H1 (cell line): ENCODE measurements at regions not wholly inside any gene's neighbourhood (a gene's known extent, or its start where the extent isn't known, plus 50 kb on each side); places are given as distances from the start of the nearest gene placed in this dataset.

Source experiments
- CTCF ChIA-PET: fragments of 300-600 bp; sonication (Branson Sonifier 250); formaldehyde crosslinking; loops from one replicate; lab custom pipeline; 2021; ENCODE audit not compliant: partially characterized antibody; lab: Charles Lee
- POLR2A ChIA-PET: fragments of 300-600 bp; sonication (Branson Sonifier 250); formaldehyde crosslinking; loops from one replicate; lab custom pipeline; 2021; ENCODE audit warnings: inconsistent platforms; ENCODE audit not compliant: partially characterized antibody; lab: Charles Lee
- DNase-seq, 2 experiments: peaks; one replicate each; pipeline versions ENCODE4 v3.0.0 to v3.0.0-alpha.2; 2010 to 2022; ENCODE audit warnings: low spot score in 2 of 2, low read depth in 1 of 2, mixed read lengths in 1 of 2
- FAIRE-seq: peaks from 2 replicates; lab custom pipeline; 2011; peaks lifted over from hg19 to GRCh38; lab: Jason Lieb, UNC
- H2AFZ ChIP-seq: 2 replicates; pipeline ENCODE4 v1.8.1; 2012; ENCODE audit warnings: low read length, inconsistent platforms
- H2AK5ac ChIP-seq: 2 replicates; pipeline ENCODE4 v1.6.1; 2013; ENCODE audit warnings: low read depth, low read length
- H2BK120ac ChIP-seq: replicated peaks from 2 replicates; pipeline ENCODE3; 2013; ENCODE audit warnings: low read depth, low read length, inconsistent platforms
- H2BK12ac ChIP-seq: 2 replicates; pipeline ENCODE4 v1.6.1; 2013; ENCODE audit warnings: low read depth, low read length
- H2BK15ac ChIP-seq: 2 replicates; pipeline ENCODE4 v1.6.1; 2013; ENCODE audit warnings: low read length
- H2BK20ac ChIP-seq: 2 replicates; pipeline ENCODE4 v1.6.1; 2013; ENCODE audit warnings: low read length
- H2BK5ac ChIP-seq: 2 replicates; pipeline ENCODE4 v1.6.1; 2013; ENCODE audit warnings: low read depth, low read length
- H3K14ac ChIP-seq: 2 replicates; pipeline ENCODE4 v1.6.1; 2013; ENCODE audit warnings: inconsistent platforms; ENCODE audit not compliant: insufficient read length
- H3K18ac ChIP-seq: 2 replicates; pipeline ENCODE4 v1.6.1; 2013; ENCODE audit warnings: low read length; ENCODE audit errors: extremely low read depth
- H3K23ac ChIP-seq: 2 replicates; pipeline ENCODE4 v1.6.1; 2013; ENCODE audit warnings: inconsistent platforms; ENCODE audit not compliant: insufficient read length
- H3K23me2 ChIP-seq: 2 replicates; pipeline ENCODE4 v1.6.1; 2013; ENCODE audit warnings: low read depth, low read length
- H3K27ac ChIP-seq: 2 replicates; pipeline ENCODE4 v1.6.1; 2011; ENCODE audit warnings: low read depth, low read length, inconsistent platforms
- H3K27me3 ChIP-seq, 4 experiments: replicated peaks in 1 of 4; 1 replicate in 1 of 4; 2 replicates in 3 of 4; pipeline versions ENCODE4 v1.6.1 to v1.8.1; 2011 to 2013; ENCODE audit warnings: low read length in 3 of 4, mild to moderate bottlenecking in 3 of 4, inconsistent platforms in 2 of 4, mixed read lengths in 2 of 4, moderate library complexity in 1 of 4; ENCODE audit not compliant: control insufficient read depth in 3 of 4, insufficient read depth in 3 of 4; ENCODE audit errors: extremely low read depth in 1 of 4
- H3K36me3 ChIP-seq, 4 experiments: 2 replicates each; pipeline versions ENCODE4 v1.6.1 to v1.8.1; 2011 to 2013; ENCODE audit warnings: mild to moderate bottlenecking in 4 of 4, low read length in 3 of 4, moderate library complexity in 2 of 4, control low read depth in 1 of 4, inconsistent platforms in 1 of 4; ENCODE audit not compliant: insufficient read depth in 4 of 4, control insufficient read depth in 2 of 4
- H3K4ac ChIP-seq: replicated peaks from 2 replicates; pipeline ENCODE3; 2013; ENCODE audit warnings: low read length, low read depth, mixed read lengths, inconsistent platforms; ENCODE audit not compliant: insufficient read length
- H3K4me1 ChIP-seq, 4 experiments: replicated peaks in 1 of 4; 1 replicate in 1 of 4; 2 replicates in 3 of 4; pipeline versions ENCODE4 v1.6.1 to v1.8.1; 2011 to 2013; ENCODE audit warnings: low read length in 3 of 4, inconsistent platforms in 2 of 4, mixed read lengths in 1 of 4; ENCODE audit not compliant: insufficient read depth in 4 of 4, control insufficient read depth in 3 of 4
- H3K4me2 ChIP-seq, 2 experiments: 2 replicates each; pipeline versions ENCODE4 v1.6.1 to v1.8.1; 2011 to 2013; ENCODE audit warnings: low read depth in 2 of 2, low read length in 2 of 2, control low read depth in 1 of 2, inconsistent platforms in 1 of 2, mild to moderate bottlenecking in 1 of 2; ENCODE audit not compliant: insufficient read depth in 1 of 2
- H3K4me3 ChIP-seq, 4 experiments: fragments of 200-600, 300-600 bp in 1 of 4; sonication (generic), shearing (Covaris generic), sonication (Bioruptor Twin) in 1 of 4; 2 replicates each; pipeline versions ENCODE4 v1.5.1 to v1.8.1; 2011 to 2016; ENCODE audit warnings: low read length in 4 of 4, low read depth in 3 of 4, control low read depth in 2 of 4, inconsistent platforms in 2 of 4, mild to moderate bottlenecking in 2 of 4, mixed read lengths in 1 of 4, moderate library complexity in 1 of 4; ENCODE audit not compliant: insufficient read depth in 2 of 4; ENCODE audit errors: extremely low read depth in 1 of 4
- H3K56ac ChIP-seq: replicated peaks from 2 replicates; pipeline ENCODE3; 2013; ENCODE audit warnings: low read depth, mild to moderate bottlenecking, mixed read lengths, low read length, inconsistent platforms; ENCODE audit not compliant: insufficient read length
- H3K79me1 ChIP-seq: 2 replicates; pipeline ENCODE4 v1.6.1; 2013; ENCODE audit warnings: low read depth, low read length, control low read depth
- H3K79me2 ChIP-seq, 2 experiments: 2 replicates each; pipeline versions ENCODE4 v1.6.1 to v1.8.1; 2012 to 2013; ENCODE audit warnings: low read length in 2 of 2, mild to moderate bottlenecking in 2 of 2, inconsistent platforms in 1 of 2; ENCODE audit not compliant: insufficient read depth in 2 of 2, control insufficient read depth in 1 of 2
- H3K9ac ChIP-seq, 4 experiments: replicated peaks in 1 of 4; 1 replicate in 1 of 4; 2 replicates in 3 of 4; pipeline versions ENCODE4 v1.6.1 to v1.8.1; 2011 to 2013; ENCODE audit warnings: low read depth in 3 of 4, low read length in 3 of 4, control low read depth in 2 of 4, mild to moderate bottlenecking in 2 of 4, moderate library complexity in 2 of 4, inconsistent platforms in 1 of 4; ENCODE audit errors: extremely low read depth in 1 of 4
- H3K9me3 ChIP-seq, 2 experiments: 2 replicates each; pipeline versions ENCODE4 v1.6.1 to v1.8.1; 2012 to 2013; ENCODE audit warnings: mild to moderate bottlenecking in 2 of 2, moderate library complexity in 2 of 2, control low read depth in 1 of 2, inconsistent platforms in 1 of 2, low read depth in 1 of 2, low read length in 1 of 2, mixed read lengths in 1 of 2; ENCODE audit not compliant: insufficient read depth in 2 of 2
- H4K20me1 ChIP-seq, 2 experiments: replicated peaks in 1 of 2; 2 replicates each; pipeline versions ENCODE3 to v1.8.1; 2011 to 2013; ENCODE audit warnings: inconsistent platforms in 2 of 2, low read length in 2 of 2, mild to moderate bottlenecking in 1 of 2; ENCODE audit not compliant: insufficient read depth in 2 of 2, control insufficient read depth in 1 of 2
- H4K5ac ChIP-seq: 2 replicates; pipeline ENCODE4 v1.6.1; 2013; ENCODE audit warnings: low read length, low read depth, mixed read lengths, inconsistent platforms; ENCODE audit not compliant: insufficient read length
- H4K8ac ChIP-seq: 2 replicates; pipeline ENCODE4 v1.8.0; 2013; ENCODE audit warnings: mild to moderate bottlenecking, moderate library complexity, low read length, inconsistent platforms; ENCODE audit not compliant: insufficient read depth; ENCODE audit errors: extremely low read depth
- H4K91ac ChIP-seq: replicated peaks from 2 replicates; pipeline ENCODE3; 2013; ENCODE audit warnings: low read length, mixed read lengths, inconsistent platforms; ENCODE audit not compliant: insufficient read length
- CBX5 ChIP-seq: fragments of 300-800, 300-1000 bp; sonication (generic); IDR thresholded peaks from 2 replicates; pipeline ENCODE4 v1.7.1; 2016; ENCODE audit warnings: antibody characterized with exemption, low read length, low read depth
- CREB1 ChIP-seq: IDR thresholded peaks from 2 replicates; pipeline ENCODE4 v1.6.1; 2012; ENCODE audit warnings: inconsistent platforms
- EGR1 ChIP-seq: IDR thresholded peaks from 2 replicates; pipeline ENCODE4 v1.6.1; 2011; ENCODE audit warnings: low read depth, low read length, borderline replicate concordance
- EZH2 ChIP-seq: fragments of 200-600 bp; sonication (generic); IDR thresholded peaks from 2 replicates; pipeline ENCODE4 v1.7.1; 2012; ENCODE audit warnings: low read depth, mild to moderate bottlenecking, moderate library complexity, low read length, inconsistent platforms; ENCODE audit not compliant: severe bottlenecking
- KDM5A ChIP-seq: fragments of 200-600 bp; IDR thresholded peaks from 2 replicates; pipeline ENCODE4 v1.7.1; 2012; ENCODE audit warnings: mild to moderate bottlenecking, low read length, inconsistent platforms, mixed read lengths
- MAFK ChIP-seq: IDR thresholded peaks from 2 replicates; pipeline ENCODE4 v1.6.1; 2012; ENCODE audit warnings: low read depth, mild to moderate bottlenecking, improper control_type of control experiment, low read length
- RFX5 ChIP-seq: IDR thresholded peaks from 2 replicates; pipeline ENCODE4 v1.6.1; 2011; ENCODE audit warnings: low read depth, low read length, improper control_type of control experiment, borderline replicate concordance
- SRF ChIP-seq: IDR thresholded peaks from 2 replicates; pipeline ENCODE4 v1.6.1; 2011; ENCODE audit warnings: mild to moderate bottlenecking, low read depth, low read length, moderate library complexity
- SUZ12 ChIP-seq: fragments of 200-600 bp; sonication (generic); IDR thresholded peaks from 2 replicates; pipeline ENCODE4 v1.6.1; 2012; ENCODE audit warnings: mild to moderate bottlenecking, inconsistent platforms, low read length, moderate library complexity, mixed read lengths
- TCF12 ChIP-seq: IDR thresholded peaks from 2 replicates; pipeline ENCODE4 v1.6.1; 2011; ENCODE audit warnings: low read depth, mild to moderate bottlenecking, low read length
- USF2 ChIP-seq: IDR thresholded peaks from 2 replicates; pipeline ENCODE4 v1.6.1; 2011; ENCODE audit warnings: low read length, improper control_type of control experiment
- ZNF274 ChIP-seq: IDR thresholded peaks from 2 replicates; pipeline ENCODE4 v1.7.0; 2012; ENCODE audit warnings: low read length, borderline replicate concordance; ENCODE audit errors: extremely low read depth
- WGBS, 2 experiments: shearing (Covaris generic) in 1 of 2; methylation state at CpG; one replicate each; pipeline versions ENCODE4 v1.1.6 to v1.1.7; 2013 to 2015; ENCODE audit warnings: low lambda C conversion rate in 2 of 2, mixed read lengths in 2 of 2, inconsistent platforms in 1 of 2, low coverage in 1 of 2, missing lambda C conversion rate in 1 of 2; ENCODE audit not compliant: insufficient replicate concordance in 2 of 2, insufficient coverage in 1 of 2, insufficient read length in 1 of 2; ENCODE audit errors: extremely low coverage in 1 of 2, missing lambda C conversion rate in 1 of 2; 5-methylcytosine and 5-hydroxymethylcytosine counted together

- no peak overlapping the region for H2AFZ ChIP-seq
- H3K79me1 ChIP-seq: no peaks in the 10 kb centered on the region
- DNase-seq: no peak
- H3K27ac ChIP-seq: no peak overlapping the region
- H2BK20ac ChIP-seq: no peak overlapping the region
- no peak overlapping the region for H2BK120ac ChIP-seq
- H4K8ac ChIP-seq: no peak overlapping the region
- H3K9ac ChIP-seq: no peak overlapping the region
- no peaks in the 10 kb centered on the region for H3K27me3 ChIP-seq
- H3K23me2 ChIP-seq: no peaks in the 10 kb centered on the region
- POLR2A ChIA-PET: no interaction called here
- no peak overlapping the region for H3K4me2 ChIP-seq
- H3K4me1 ChIP-seq: no peaks in the 10 kb centered on the region
- no peak overlapping the region for H2AK5ac ChIP-seq
- H3K4ac ChIP-seq: no peak overlapping the region
- no peaks in the 10 kb centered on the region for H3K36me3 ChIP-seq
- CTCF ChIA-PET: no interaction called here
- H4K5ac ChIP-seq: no peak overlapping the region
- no peak overlapping the region for H3K14ac ChIP-seq
- no peaks in the 10 kb centered on the region for H4K20me1 ChIP-seq
- WGBS, 2 experiments: 80% methylated on average over 4 of the region's 4 CpGs; no CpG with 5 or more reads in 1 of the 2 experiments
- H3K9me3 ChIP-seq: no peaks in the 10 kb centered on the region
- H2BK5ac ChIP-seq: no peak overlapping the region
- H3K4me3 ChIP-seq: no peak overlapping the region
- no peak for FAIRE-seq
- no peak overlapping the region for H2BK15ac ChIP-seq
- no peak overlapping the region for H3K56ac ChIP-seq
- H3K18ac ChIP-seq: no peak overlapping the region
- H3K23ac ChIP-seq: no peak overlapping the region
- H4K91ac ChIP-seq: no peak overlapping the region
- H2BK12ac ChIP-seq: no peak overlapping the region
- H3K79me2 ChIP-seq: no peaks in the 10 kb centered on the region
- no peak for TF ChIP-seq CBX5
- no peak for TF ChIP-seq RFX5
- TF ChIP-seq CREB1: no peak
- TF ChIP-seq KDM5A: no peak
- no peak for TF ChIP-seq TCF12
- no peak for TF ChIP-seq EGR1
- no peak for TF ChIP-seq ZNF274
- TF ChIP-seq EZH2: no peak
- no peak for TF ChIP-seq MAFK
- no peak for TF ChIP-seq SRF
- no peak for TF ChIP-seq USF2
- TF ChIP-seq SUZ12: no peak
These were observed 541.1 kb downstream of the TNS1 start for GRCh38 chr2:217461674-217462073.
